K562 (cell line): ENCODE measurements at regions not wholly inside any gene's neighbourhood (a gene's known extent, or its start where the extent isn't known, plus 50 kb on each side); places are given as distances from the start of the nearest gene placed in this dataset.

Experiments
- CXXC5 ChIP-seq: fragments of 250-450 bp; sonication (Bioruptor Pico); IDR thresholded peaks from 2 replicates; pipeline ENCODE4 v1.8.0; 2022; ENCODE audit warnings: inconsistent platforms, mild to moderate bottlenecking, moderate library complexity
- HEY1 ChIP-seq: fragments of 250-450 bp; sonication (Bioruptor Pico); IDR thresholded peaks from 2 replicates; pipeline ENCODE4 v1.5.0; 2020; ENCODE audit warnings: mild to moderate bottlenecking, moderate library complexity, borderline replicate concordance
- SIN3A ChIP-seq, 2 experiments: fragments of 150-350 bp in 1 of 2; IDR thresholded peaks; 2 replicates each; pipeline ENCODE4 v1.6.1; 2011 to 2016; ENCODE audit warnings: borderline replicate concordance in 2 of 2, low read depth in 2 of 2, low read length in 2 of 2, mild to moderate bottlenecking in 2 of 2, moderate library complexity in 2 of 2; ENCODE audit not compliant: control insufficient read depth in 1 of 2
- ZNF384 ChIP-seq: IDR thresholded peaks from 2 replicates; pipeline ENCODE4 v1.6.1; 2012; ENCODE audit warnings: low read depth, low read length, improper control_type of control experiment
- TF ChIP-seq, protein P1 (sequence below): IDR thresholded peaks from 2 replicates; pipeline ENCODE4 v1.6.1; 2014; ENCODE audit warnings: antibody characterized with exemption
- TF ChIP-seq, protein P2 (sequence below): fragments of 200-800 bp; sonication (Bioruptor generic); IDR thresholded peaks from 2 replicates; pipeline ENCODE4 v1.6.1; 2017; ENCODE audit warnings: missing genetic modification characterization, missing compliant biosample characterization
- TF ChIP-seq, protein P3 (sequence below): fragments of 200-800 bp; sonication (Bioruptor generic); IDR thresholded peaks from 2 replicates; pipeline ENCODE4 v1.6.1; 2016; ENCODE audit warnings: missing genetic modification characterization, missing compliant biosample characterization
- TF ChIP-seq, protein P4 (sequence below): fragments of 450-650 bp; IDR thresholded peaks from 2 replicates; pipeline ENCODE4 v1.6.1; 2014; ENCODE audit warnings: low read depth, mild to moderate bottlenecking, moderate library complexity, borderline replicate concordance

DNA sequence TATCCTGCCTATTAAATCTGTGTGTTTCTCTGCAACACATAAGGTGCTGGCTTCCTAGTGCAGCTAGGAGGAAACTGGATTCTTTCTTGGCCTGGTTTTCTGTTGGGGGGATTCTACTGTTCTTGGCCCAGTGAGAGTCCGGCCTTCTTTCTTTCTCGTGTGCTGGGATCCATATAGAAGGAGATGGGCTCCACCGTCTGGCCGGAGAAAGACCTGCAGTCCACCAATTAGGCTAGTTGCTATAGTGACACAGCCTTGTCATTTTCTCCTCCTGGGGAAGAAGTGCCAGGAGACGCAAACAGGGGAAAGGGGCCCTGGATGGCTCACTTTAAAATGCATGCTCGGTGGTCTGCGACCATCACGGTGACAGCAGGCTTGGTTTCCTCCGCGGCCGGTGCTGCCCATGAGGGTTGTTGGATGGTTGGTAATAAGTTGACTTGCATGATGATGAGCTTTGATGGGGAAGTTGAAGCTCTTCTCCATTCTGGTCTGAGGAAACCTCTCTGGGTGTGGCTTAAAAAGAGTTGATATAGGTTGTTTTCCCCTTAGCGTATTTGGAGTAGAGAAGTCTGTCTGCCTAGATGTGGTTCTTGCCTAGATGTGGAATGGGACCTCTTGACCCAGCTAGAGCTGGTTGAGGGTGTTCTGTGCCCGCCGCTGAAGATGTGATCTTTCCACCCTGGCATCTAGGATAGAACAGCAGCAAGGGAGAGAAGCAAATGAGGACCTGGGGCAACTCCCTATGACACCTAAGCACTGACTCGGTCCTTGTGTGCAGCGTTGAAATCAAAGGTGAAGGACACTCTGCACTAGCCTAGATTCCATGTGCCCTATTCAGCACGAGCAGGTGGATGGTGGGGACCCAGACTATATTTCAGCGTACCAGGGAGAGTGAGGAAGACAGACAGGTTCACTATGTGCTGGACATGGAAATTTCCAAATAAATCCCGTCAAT, 1335.0 kb downstream of the BRD1 start (continued):
- TF ChIP-seq CXXC5 (CRISPR knock-in tag) (no peak), HEY1 (CRISPR knock-in tag) (no peak), SIN3A (IDR thresholded peaks at IDR 0.05; ENCODE audit: borderline replicate concordance in 2 of 2, control insufficient read depth in 1 of 2, low read depth in 2 of 2, low read length in 2 of 2) (no peak), ZNF384 (no peak)
- TF ChIP-seq, protein P1, sequence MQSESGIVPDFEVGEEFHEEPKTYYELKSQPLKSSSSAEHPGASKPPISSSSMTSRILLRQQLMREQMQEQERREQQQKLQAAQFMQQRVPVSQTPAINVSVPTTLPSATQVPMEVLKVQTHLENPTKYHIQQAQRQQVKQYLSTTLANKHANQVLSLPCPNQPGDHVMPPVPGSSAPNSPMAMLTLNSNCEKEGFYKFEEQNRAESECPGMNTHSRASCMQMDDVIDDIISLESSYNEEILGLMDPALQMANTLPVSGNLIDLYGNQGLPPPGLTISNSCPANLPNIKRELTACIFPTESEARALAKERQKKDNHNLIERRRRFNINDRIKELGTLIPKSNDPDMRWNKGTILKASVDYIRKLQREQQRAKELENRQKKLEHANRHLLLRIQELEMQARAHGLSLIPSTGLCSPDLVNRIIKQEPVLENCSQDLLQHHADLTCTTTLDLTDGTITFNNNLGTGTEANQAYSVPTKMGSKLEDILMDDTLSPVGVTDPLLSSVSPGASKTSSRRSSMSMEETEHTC: no peak
- TF ChIP-seq, protein P2, sequence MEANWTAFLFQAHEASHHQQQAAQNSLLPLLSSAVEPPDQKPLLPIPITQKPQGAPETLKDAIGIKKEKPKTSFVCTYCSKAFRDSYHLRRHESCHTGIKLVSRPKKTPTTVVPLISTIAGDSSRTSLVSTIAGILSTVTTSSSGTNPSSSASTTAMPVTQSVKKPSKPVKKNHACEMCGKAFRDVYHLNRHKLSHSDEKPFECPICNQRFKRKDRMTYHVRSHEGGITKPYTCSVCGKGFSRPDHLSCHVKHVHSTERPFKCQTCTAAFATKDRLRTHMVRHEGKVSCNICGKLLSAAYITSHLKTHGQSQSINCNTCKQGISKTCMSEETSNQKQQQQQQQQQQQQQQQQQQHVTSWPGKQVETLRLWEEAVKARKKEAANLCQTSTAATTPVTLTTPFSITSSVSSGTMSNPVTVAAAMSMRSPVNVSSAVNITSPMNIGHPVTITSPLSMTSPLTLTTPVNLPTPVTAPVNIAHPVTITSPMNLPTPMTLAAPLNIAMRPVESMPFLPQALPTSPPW (CRISPR knock-in tag): no peak
- TF ChIP-seq, protein P3, sequence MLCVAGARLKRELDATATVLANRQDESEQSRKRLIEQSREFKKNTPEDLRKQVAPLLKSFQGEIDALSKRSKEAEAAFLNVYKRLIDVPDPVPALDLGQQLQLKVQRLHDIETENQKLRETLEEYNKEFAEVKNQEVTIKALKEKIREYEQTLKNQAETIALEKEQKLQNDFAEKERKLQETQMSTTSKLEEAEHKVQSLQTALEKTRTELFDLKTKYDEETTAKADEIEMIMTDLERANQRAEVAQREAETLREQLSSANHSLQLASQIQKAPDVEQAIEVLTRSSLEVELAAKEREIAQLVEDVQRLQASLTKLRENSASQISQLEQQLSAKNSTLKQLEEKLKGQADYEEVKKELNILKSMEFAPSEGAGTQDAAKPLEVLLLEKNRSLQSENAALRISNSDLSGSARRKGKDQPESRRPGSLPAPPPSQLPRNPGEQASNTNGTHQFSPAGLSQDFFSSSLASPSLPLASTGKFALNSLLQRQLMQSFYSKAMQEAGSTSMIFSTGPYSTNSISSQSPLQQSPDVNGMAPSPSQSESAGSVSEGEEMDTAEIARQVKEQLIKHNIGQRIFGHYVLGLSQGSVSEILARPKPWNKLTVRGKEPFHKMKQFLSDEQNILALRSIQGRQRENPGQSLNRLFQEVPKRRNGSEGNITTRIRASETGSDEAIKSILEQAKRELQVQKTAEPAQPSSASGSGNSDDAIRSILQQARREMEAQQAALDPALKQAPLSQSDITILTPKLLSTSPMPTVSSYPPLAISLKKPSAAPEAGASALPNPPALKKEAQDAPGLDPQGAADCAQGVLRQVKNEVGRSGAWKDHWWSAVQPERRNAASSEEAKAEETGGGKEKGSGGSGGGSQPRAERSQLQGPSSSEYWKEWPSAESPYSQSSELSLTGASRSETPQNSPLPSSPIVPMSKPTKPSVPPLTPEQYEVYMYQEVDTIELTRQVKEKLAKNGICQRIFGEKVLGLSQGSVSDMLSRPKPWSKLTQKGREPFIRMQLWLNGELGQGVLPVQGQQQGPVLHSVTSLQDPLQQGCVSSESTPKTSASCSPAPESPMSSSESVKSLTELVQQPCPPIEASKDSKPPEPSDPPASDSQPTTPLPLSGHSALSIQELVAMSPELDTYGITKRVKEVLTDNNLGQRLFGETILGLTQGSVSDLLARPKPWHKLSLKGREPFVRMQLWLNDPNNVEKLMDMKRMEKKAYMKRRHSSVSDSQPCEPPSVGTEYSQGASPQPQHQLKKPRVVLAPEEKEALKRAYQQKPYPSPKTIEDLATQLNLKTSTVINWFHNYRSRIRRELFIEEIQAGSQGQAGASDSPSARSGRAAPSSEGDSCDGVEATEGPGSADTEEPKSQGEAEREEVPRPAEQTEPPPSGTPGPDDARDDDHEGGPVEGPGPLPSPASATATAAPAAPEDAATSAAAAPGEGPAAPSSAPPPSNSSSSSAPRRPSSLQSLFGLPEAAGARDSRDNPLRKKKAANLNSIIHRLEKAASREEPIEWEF (CRISPR knock-in tag): no peak
- TF ChIP-seq, protein P4, sequence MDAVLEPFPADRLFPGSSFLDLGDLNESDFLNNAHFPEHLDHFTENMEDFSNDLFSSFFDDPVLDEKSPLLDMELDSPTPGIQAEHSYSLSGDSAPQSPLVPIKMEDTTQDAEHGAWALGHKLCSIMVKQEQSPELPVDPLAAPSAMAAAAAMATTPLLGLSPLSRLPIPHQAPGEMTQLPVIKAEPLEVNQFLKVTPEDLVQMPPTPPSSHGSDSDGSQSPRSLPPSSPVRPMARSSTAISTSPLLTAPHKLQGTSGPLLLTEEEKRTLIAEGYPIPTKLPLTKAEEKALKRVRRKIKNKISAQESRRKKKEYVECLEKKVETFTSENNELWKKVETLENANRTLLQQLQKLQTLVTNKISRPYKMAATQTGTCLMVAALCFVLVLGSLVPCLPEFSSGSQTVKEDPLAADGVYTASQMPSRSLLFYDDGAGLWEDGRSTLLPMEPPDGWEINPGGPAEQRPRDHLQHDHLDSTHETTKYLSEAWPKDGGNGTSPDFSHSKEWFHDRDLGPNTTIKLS: no peak
